Esophagus squamous epithelium (tissue), 5 donors: ENCODE measurements at regions not wholly inside any gene's neighbourhood (a gene's known extent, or its start where the extent isn't known, plus 50 kb on each side); places are given as distances from the start of the nearest gene placed in this dataset.

Source experiments
- DNase-seq: peaks from one replicate; lab custom pipeline; 2025; lab: John Stamatoyannopoulos, UW
- H3K27ac ChIP-seq, 4 donors: fragments of 200-600 bp; sonication (generic); one replicate each; pipeline ENCODE4 v1.5.1; 2016 to 2019; ENCODE audit warnings: mild to moderate bottlenecking in 1 of 4
- H3K27me3 ChIP-seq, 4 donors: fragments of 200-600 bp; sonication (generic); 1 replicate in 3 of 4; 2 replicates in 1 of 4; pipeline versions ENCODE4 v1.5.1 to v1.6.0; 2017 to 2021; ENCODE audit warnings: antibody characterized with exemption in 1 of 4
- H3K36me3 ChIP-seq, 3 donors: fragments of 200-600 bp; sonication (generic); one replicate each; pipeline ENCODE4 v1.5.1; 2016 to 2019
- H3K4me1 ChIP-seq, 3 donors: fragments of 200-600 bp; sonication (generic); one replicate each; pipeline ENCODE4 v1.5.1; 2017 to 2019
- H3K4me3 ChIP-seq, 4 donors: fragments of 200-600 bp; sonication (generic); 1 replicate in 3 of 4; 2 replicates in 1 of 4; pipeline ENCODE4 v1.5.1; 2016 to 2019; ENCODE audit warnings: mild to moderate bottlenecking in 2 of 4, moderate library complexity in 1 of 4
- H3K9me3 ChIP-seq, 3 donors: fragments of 200-600 bp; sonication (generic); one replicate each; pipeline ENCODE4 v1.5.1; 2016 to 2019
- POLR2A ChIP-seq, 4 donors: fragments of 450-650 bp; IDR thresholded peaks; one replicate each; pipeline ENCODE4 v1.6.1; 2017; ENCODE audit warnings: antibody characterized with exemption in 4 of 4, mild to moderate bottlenecking in 4 of 4, moderate library complexity in 3 of 4
- WGBS, 2 donors: methylation state at CpG; one replicate each; pipeline ENCODE4 v1.1.5; 2018; 5-methylcytosine and 5-hydroxymethylcytosine counted together
- intact Hi-C: fragments of 100-400 bp; cut with DNase I; formaldehyde crosslinking; loops from one replicate; pipeline ENCODE4 v1.15.0; 2022
- TF ChIP-seq, protein P1 (sequence below), 6 experiments: fragments of 450-650 bp in 4 of 6; fragments of 200-600 bp in 2 of 6; sonication (generic) in 2 of 6; IDR thresholded peaks; one replicate each; pipeline ENCODE4 v1.5.1; 2016 to 2019; ENCODE audit warnings: antibody characterized with exemption in 6 of 6, mild to moderate bottlenecking in 4 of 6, moderate library complexity in 4 of 6
- donor health status: DM: yes; HTN: yes; CAD: no.

DNA sequence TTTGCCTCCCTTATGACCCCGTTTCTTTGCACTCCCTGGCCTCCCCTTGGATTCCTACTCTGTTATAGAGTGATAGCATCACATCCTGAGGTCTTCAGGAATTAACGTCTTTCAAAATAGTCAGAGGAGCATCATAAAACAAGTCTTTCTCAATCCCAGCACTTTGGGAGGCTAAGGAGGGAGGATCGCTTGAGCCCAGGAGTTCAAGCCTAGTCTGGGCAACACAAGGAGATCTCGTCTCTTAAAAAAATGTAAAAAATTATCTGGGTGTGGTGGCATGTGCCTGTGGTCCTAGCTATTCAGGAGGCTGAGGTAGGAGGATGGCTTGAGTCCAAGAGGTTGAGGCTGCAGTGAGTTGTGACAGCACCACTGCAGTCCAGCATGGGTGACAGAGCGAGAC is 68.7 kb upstream of the AMPD3 start:
- peak overlapping the region; percentile 52 to 89 (median 72) for H3K27ac ChIP-seq
- TF ChIP-seq, protein P1, sequence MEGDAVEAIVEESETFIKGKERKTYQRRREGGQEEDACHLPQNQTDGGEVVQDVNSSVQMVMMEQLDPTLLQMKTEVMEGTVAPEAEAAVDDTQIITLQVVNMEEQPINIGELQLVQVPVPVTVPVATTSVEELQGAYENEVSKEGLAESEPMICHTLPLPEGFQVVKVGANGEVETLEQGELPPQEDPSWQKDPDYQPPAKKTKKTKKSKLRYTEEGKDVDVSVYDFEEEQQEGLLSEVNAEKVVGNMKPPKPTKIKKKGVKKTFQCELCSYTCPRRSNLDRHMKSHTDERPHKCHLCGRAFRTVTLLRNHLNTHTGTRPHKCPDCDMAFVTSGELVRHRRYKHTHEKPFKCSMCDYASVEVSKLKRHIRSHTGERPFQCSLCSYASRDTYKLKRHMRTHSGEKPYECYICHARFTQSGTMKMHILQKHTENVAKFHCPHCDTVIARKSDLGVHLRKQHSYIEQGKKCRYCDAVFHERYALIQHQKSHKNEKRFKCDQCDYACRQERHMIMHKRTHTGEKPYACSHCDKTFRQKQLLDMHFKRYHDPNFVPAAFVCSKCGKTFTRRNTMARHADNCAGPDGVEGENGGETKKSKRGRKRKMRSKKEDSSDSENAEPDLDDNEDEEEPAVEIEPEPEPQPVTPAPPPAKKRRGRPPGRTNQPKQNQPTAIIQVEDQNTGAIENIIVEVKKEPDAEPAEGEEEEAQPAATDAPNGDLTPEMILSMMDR (IDR thresholded peaks at IDR 0.05) = no peak
- TF ChIP-seq POLR2A (IDR thresholded peaks at IDR 0.05) = no peak

GRCh38 chr11:10386861-10387205 is 68.2 kb upstream of the AMPD3 start:
- Histone ChIP-seq H3K4me1 (peaks cover 12 to 36% (median 29%) of the 10 kb centered on the region in 3 donors), H3K27me3 (peaks cover 0 to 4% (median 0%) of the 10 kb centered on the region in 4 donors), H3K4me3 (no peak overlapping the region), H3K36me3 (no peaks in the 10 kb centered on the region), H3K27ac (peak overlapping the region; percentile 52 to 89 (median 72)), H3K9me3 (no peaks in the 10 kb centered on the region)
- no peak for DNase-seq
- intact Hi-C loops = no loop called here
- TF ChIP-seq, protein P1 (IDR thresholded peaks at IDR 0.05) = no peak
- TF ChIP-seq POLR2A (IDR thresholded peaks at IDR 0.05) = no peak
- WGBS, 2 donors = 55 to 76% methylated on average over 4 to 6 of the region's 6 CpGs

More for the DNA sequence above, 68.7 kb upstream of the AMPD3 start:
- Histone ChIP-seq H3K36me3 (no peaks in the 10 kb centered on the region), H3K27me3 (peaks cover 0 to 4% (median 0%) of the 10 kb centered on the region in 4 donors), H3K4me3 (no peak overlapping the region), H3K9me3 (no peaks in the 10 kb centered on the region), H3K4me1 (peaks cover 12 to 36% (median 29%) of the 10 kb centered on the region in 3 donors)
- intact Hi-C loops = no loop called here
- 41 to 62% methylated on average over 5 of the region's 5 CpGs for WGBS, 2 donors
- DNase-seq = no peak

- Histone ChIP-seq H3K27ac (peak overlapping the region; percentile 52 to 89 (median 72)), H3K27me3 (peaks cover 0 to 4% (median 0%) of the 10 kb centered on the region in 4 donors), H3K36me3 (no peaks in the 10 kb centered on the region), H3K4me3 (peak overlapping the region in 1 of 4 donors; percentile 1), H3K4me1 (peaks cover 12 to 36% (median 29%) of the 10 kb centered on the region in 3 donors), H3K9me3 (no peaks in the 10 kb centered on the region)
- no peak for DNase-seq
- TF ChIP-seq, protein P1 (IDR thresholded peaks at IDR 0.05) = no peak
- no peak for TF ChIP-seq POLR2A (IDR thresholded peaks at IDR 0.05)
- intact Hi-C loops = no loop called here
- 53 to 61% methylated on average over 13 to 16 of the region's 17 CpGs for WGBS, 2 donors
These were observed 67.6 kb upstream of the AMPD3 start for GRCh38 chr11:10387206-10388083.

- DNase-seq = no peak
These were observed 67.0 kb upstream of the AMPD3 start for GRCh38 chr11:10388101-10388500.

More at GRCh38 chr11:10388101-10388500, 67.0 kb upstream of the AMPD3 start:
- Histone ChIP-seq H3K27ac (peak overlapping the region; percentile 30 to 89 (median 72)), H3K27me3 (peaks cover 0 to 4% (median 0%) of the 10 kb centered on the region in 4 donors), H3K9me3 (no peaks in the 10 kb centered on the region), H3K36me3 (no peaks in the 10 kb centered on the region), H3K4me1 (peaks cover 12 to 36% (median 29%) of the 10 kb centered on the region in 3 donors), H3K4me3 (peak overlapping the region in 1 of 4 donors; percentile 1)
- TF ChIP-seq, protein P1 (IDR thresholded peaks at IDR 0.05) = no peak
- no peak for TF ChIP-seq POLR2A (IDR thresholded peaks at IDR 0.05)
- intact Hi-C loops = no loop called here
- 18 to 32% methylated on average over 5 of the region's 5 CpGs for WGBS, 2 donors
